Neural cell (in vitro differentiated cells): ENCODE measurements at regions not wholly inside any gene's neighbourhood (a gene's known extent, or its start where the extent isn't known, plus 50 kb on each side); places are given as distances from the start of the nearest gene placed in this dataset.

Source experiments
- H2AFZ ChIP-seq: fragments of 200-600, 300-800 bp; sonication (generic), shearing (Covaris generic); 2 replicates; pipeline ENCODE4 v1.6.0; 2014; ENCODE audit warnings: low read depth, mild to moderate bottlenecking, antibody characterized with exemption, low read length, moderate library complexity
- H3F3A ChIP-seq: fragments of 200-600 bp; shearing (Covaris generic); 2 replicates; pipeline ENCODE4 v1.6.1; 2016; ENCODE audit warnings: mild to moderate bottlenecking, moderate library complexity, mixed read lengths, antibody characterized with exemption, low read length; ENCODE audit not compliant: insufficient read depth, poor library complexity, severe bottlenecking
- H3K27ac ChIP-seq: fragments of 200-600, 300-800 bp; sonication (generic), shearing (Covaris generic); 2 replicates; pipeline ENCODE4 v1.5.1; 2014; ENCODE audit warnings: mild to moderate bottlenecking, low read length, moderate library complexity
- H3K27me3 ChIP-seq: fragments of 300-800, 200-600 bp; sonication (generic), shearing (Covaris generic); 2 replicates; pipeline ENCODE4 v1.6.0; 2014; ENCODE audit warnings: mild to moderate bottlenecking, low read depth, low read length, moderate library complexity; ENCODE audit not compliant: insufficient read depth
- H3K36me3 ChIP-seq: fragments of 300-800, 200-600 bp; sonication (generic), shearing (Covaris generic); 2 replicates; pipeline ENCODE4 v1.5.1; 2014; ENCODE audit warnings: mild to moderate bottlenecking, antibody characterized with exemption, low read length, moderate library complexity; ENCODE audit not compliant: insufficient read depth
- H3K4me2 ChIP-seq: fragments of 300-800, 200-600 bp; sonication (generic), shearing (Covaris generic); 2 replicates; pipeline ENCODE4 v1.6.0; 2014; ENCODE audit warnings: mild to moderate bottlenecking, low read length
- H3K4me3 ChIP-seq: fragments of 300-800, 200-600 bp; sonication (generic), shearing (Covaris generic); 2 replicates; pipeline ENCODE4 v1.5.1; 2014; ENCODE audit warnings: mild to moderate bottlenecking, low read length, moderate library complexity
- H3K79me2 ChIP-seq: fragments of 200-600 bp; shearing (Covaris generic); replicated peaks from 2 replicates; pipeline ENCODE4 v1.6.0; 2014; ENCODE audit warnings: mild to moderate bottlenecking, low read length, moderate library complexity; ENCODE audit not compliant: insufficient read depth
- H3K9ac ChIP-seq: fragments of 300-800, 200-600 bp; sonication (generic), shearing (Covaris generic); 2 replicates; pipeline ENCODE4 v1.6.1; 2016; ENCODE audit warnings: mild to moderate bottlenecking, low read length, mixed read lengths
- H3K9me2 ChIP-seq: fragments of 200-600 bp; shearing (Covaris generic); 2 replicates; pipeline ENCODE4 v1.6.1; 2016; ENCODE audit warnings: mild to moderate bottlenecking, low read length, mixed read lengths; ENCODE audit not compliant: insufficient read depth
- H3K9me3 ChIP-seq: fragments of 200-600, 300-800 bp; sonication (generic), shearing (Covaris generic); 2 replicates; pipeline ENCODE4 v1.6.1; 2016; ENCODE audit warnings: mild to moderate bottlenecking, mixed run types, low read length, moderate library complexity, mixed read lengths
- H4K20me1 ChIP-seq: fragments of 200-600 bp; shearing (Covaris generic); 2 replicates; pipeline ENCODE4 v1.6.1; 2016; ENCODE audit warnings: mild to moderate bottlenecking, mixed run types; ENCODE audit not compliant: insufficient read depth
- EP300 ChIP-seq: fragments of 450-650 bp; conservative IDR thresholded peaks from 2 replicates; pipeline ENCODE4 v1.6.1; 2014; ENCODE audit warnings: antibody characterized with exemption, mild to moderate bottlenecking, moderate library complexity; ENCODE audit not compliant: poor library complexity, severe bottlenecking
- EZH2 ChIP-seq: fragments of 200-600, 300-800 bp; shearing (Covaris generic), sonication (generic); IDR thresholded peaks from 2 replicates; pipeline ENCODE4 v1.6.1; 2014; ENCODE audit warnings: antibody characterized with exemption, low read length, borderline replicate concordance, mild to moderate bottlenecking; ENCODE audit not compliant: insufficient read depth, poor library complexity, severe bottlenecking
- MXI1 ChIP-seq: fragments of 450-650 bp; conservative IDR thresholded peaks from 2 replicates; pipeline ENCODE4 v1.6.1; 2014; ENCODE audit warnings: antibody characterized with exemption, mild to moderate bottlenecking; ENCODE audit not compliant: poor library complexity, severe bottlenecking
- POLR2AphosphoS5 ChIP-seq: IDR thresholded peaks from 2 replicates; pipeline ENCODE4 v1.6.1; 2012
- RAD21 ChIP-seq: fragments of 450-650 bp; conservative IDR thresholded peaks from 2 replicates; pipeline ENCODE4 v1.6.1; 2014; ENCODE audit warnings: antibody characterized with exemption, mild to moderate bottlenecking, moderate library complexity
- SMC3 ChIP-seq: fragments of 450-650 bp; conservative IDR thresholded peaks from 2 replicates; pipeline ENCODE4 v1.6.1; 2014; ENCODE audit warnings: antibody characterized with exemption, mild to moderate bottlenecking, moderate library complexity; ENCODE audit not compliant: poor library complexity
- TAF1 ChIP-seq: IDR thresholded peaks from 2 replicates; pipeline ENCODE4 v1.6.1; 2012; ENCODE audit warnings: low read depth
- TF ChIP-seq, protein P1 (sequence below): fragments of 450-650 bp; IDR thresholded peaks from 2 replicates; pipeline ENCODE4 v1.5.1; 2014; ENCODE audit warnings: antibody characterized with exemption, mild to moderate bottlenecking, moderate library complexity; ENCODE audit not compliant: poor library complexity, severe bottlenecking
- TF ChIP-seq, protein P2 (sequence below): IDR thresholded peaks from 2 replicates; pipeline ENCODE4 v1.6.1; 2012; ENCODE audit warnings: borderline replicate concordance

DNA sequence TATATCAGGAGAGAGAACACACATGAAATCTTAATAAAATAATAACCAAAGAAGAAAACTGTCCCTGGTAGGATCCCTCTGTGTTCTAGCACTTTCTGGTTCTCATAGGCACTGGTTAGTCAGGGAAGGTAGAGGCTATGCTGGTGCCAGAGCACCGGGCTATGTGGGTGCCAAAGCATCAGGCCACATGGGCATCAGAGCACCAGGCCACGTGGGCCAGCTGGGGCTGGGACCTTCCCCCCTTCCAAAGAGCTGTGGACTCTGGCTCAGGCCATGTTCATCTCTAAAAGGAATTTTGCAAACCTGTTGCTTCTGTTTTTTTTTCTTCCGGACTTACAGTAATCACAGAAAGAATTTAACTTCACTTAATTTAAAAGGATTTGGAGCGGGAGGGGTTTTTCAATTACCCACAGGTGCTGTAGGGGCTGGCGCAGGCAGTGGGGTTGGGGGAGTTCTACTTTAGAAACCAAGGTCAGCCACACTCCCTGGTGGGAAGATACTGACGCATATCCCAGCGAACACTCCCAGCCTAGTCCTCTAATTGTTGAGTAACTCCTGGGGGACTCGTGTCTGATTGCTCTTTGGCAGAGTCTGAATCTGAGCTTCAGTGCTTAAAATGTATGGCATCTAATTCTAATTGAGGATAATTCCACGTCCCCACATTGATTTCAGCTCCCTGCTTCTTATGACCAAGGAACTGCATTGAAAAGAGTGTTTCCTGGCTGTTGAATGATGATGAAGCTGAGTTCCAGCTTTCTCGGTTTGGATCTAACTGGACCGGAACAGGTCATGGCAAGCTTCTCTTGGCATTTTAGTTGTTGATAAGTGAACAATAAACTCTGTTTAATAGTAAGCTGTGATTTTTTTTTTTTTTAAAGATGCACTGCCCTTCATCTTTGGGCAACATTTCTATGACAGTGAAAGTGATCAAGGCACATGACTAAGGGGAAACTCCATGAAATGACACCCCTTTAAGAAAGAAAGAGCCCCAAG, 110.7 kb upstream of the FZD8 start:
- Histone ChIP-seq H3K4me3 (no peak overlapping the region), H3F3A (no peaks in the 10 kb centered on the region), H3K27me3 (no peaks in the 10 kb centered on the region), H3K9ac (no peak overlapping the region), H2AFZ (no peak overlapping the region), H3K27ac (no peak overlapping the region), H3K9me2 (no peaks in the 10 kb centered on the region), H3K36me3 (no peaks in the 10 kb centered on the region), H3K9me3 (no peaks in the 10 kb centered on the region), H3K4me2 (no peak overlapping the region), H3K79me2 (no peaks in the 10 kb centered on the region), H4K20me1 (no peaks in the 10 kb centered on the region)
- TF ChIP-seq MXI1: no peak
- no peak for TF ChIP-seq SMC3
- no peak for TF ChIP-seq POLR2AphosphoS5
- TF ChIP-seq, protein P1, sequence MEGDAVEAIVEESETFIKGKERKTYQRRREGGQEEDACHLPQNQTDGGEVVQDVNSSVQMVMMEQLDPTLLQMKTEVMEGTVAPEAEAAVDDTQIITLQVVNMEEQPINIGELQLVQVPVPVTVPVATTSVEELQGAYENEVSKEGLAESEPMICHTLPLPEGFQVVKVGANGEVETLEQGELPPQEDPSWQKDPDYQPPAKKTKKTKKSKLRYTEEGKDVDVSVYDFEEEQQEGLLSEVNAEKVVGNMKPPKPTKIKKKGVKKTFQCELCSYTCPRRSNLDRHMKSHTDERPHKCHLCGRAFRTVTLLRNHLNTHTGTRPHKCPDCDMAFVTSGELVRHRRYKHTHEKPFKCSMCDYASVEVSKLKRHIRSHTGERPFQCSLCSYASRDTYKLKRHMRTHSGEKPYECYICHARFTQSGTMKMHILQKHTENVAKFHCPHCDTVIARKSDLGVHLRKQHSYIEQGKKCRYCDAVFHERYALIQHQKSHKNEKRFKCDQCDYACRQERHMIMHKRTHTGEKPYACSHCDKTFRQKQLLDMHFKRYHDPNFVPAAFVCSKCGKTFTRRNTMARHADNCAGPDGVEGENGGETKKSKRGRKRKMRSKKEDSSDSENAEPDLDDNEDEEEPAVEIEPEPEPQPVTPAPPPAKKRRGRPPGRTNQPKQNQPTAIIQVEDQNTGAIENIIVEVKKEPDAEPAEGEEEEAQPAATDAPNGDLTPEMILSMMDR: no peak
- TF ChIP-seq EP300: no peak
- TF ChIP-seq RAD21: no peak
- TF ChIP-seq, protein P2, sequence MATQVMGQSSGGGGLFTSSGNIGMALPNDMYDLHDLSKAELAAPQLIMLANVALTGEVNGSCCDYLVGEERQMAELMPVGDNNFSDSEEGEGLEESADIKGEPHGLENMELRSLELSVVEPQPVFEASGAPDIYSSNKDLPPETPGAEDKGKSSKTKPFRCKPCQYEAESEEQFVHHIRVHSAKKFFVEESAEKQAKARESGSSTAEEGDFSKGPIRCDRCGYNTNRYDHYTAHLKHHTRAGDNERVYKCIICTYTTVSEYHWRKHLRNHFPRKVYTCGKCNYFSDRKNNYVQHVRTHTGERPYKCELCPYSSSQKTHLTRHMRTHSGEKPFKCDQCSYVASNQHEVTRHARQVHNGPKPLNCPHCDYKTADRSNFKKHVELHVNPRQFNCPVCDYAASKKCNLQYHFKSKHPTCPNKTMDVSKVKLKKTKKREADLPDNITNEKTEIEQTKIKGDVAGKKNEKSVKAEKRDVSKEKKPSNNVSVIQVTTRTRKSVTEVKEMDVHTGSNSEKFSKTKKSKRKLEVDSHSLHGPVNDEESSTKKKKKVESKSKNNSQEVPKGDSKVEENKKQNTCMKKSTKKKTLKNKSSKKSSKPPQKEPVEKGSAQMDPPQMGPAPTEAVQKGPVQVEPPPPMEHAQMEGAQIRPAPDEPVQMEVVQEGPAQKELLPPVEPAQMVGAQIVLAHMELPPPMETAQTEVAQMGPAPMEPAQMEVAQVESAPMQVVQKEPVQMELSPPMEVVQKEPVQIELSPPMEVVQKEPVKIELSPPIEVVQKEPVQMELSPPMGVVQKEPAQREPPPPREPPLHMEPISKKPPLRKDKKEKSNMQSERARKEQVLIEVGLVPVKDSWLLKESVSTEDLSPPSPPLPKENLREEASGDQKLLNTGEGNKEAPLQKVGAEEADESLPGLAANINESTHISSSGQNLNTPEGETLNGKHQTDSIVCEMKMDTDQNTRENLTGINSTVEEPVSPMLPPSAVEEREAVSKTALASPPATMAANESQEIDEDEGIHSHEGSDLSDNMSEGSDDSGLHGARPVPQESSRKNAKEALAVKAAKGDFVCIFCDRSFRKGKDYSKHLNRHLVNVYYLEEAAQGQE: no peak
- TF ChIP-seq TAF1: no peak
- no peak for TF ChIP-seq EZH2

DNA sequence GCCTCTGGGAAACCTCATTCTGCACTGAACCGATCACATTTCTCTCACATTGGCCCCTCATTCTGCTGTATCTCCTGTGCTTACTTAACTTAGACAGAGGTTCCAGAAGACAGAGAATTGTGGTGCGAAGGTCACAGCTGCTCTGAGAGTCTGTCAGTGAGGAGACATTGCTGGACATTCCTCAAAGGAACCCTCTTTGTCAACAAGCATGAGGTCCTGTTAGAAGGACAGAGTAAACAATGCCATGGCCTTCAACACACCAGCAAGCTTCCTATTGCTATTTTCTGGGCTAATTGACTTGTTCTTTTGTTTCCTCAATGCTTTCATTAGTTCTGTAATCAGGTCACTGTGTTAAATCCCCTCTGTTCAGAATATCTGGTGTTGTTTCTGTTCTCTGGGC, 109.3 kb upstream of the FZD8 start:
- H3K4me2 ChIP-seq: no peak overlapping the region
- H3K9me2 ChIP-seq: no peaks in the 10 kb centered on the region
- H3K9me3 ChIP-seq: no peaks in the 10 kb centered on the region
- no peaks in the 10 kb centered on the region for H3F3A ChIP-seq
- no peak overlapping the region for H3K9ac ChIP-seq
- no peaks in the 10 kb centered on the region for H3K36me3 ChIP-seq
- H4K20me1 ChIP-seq: no peaks in the 10 kb centered on the region
- H3K4me3 ChIP-seq: no peak overlapping the region
- no peak for TF ChIP-seq EZH2
- no peak for TF ChIP-seq TAF1
- no peak for TF ChIP-seq MXI1
- TF ChIP-seq SMC3: no peak
- no peak for TF ChIP-seq POLR2AphosphoS5
- no peak for TF ChIP-seq RAD21
- TF ChIP-seq, protein P2: no peak
- no peak for TF ChIP-seq EP300
- TF ChIP-seq, protein P1: no peak
- H3K79me2 ChIP-seq: no peaks in the 10 kb centered on the region
- H3K27me3 ChIP-seq: no peaks in the 10 kb centered on the region
- H2AFZ ChIP-seq: no peak overlapping the region
- H3K27ac ChIP-seq: no peak overlapping the region
